ENCODE measurements at regions not wholly inside any gene's neighbourhood (a gene's known extent, or its start where the extent isn't known, plus 50 kb on each side); places are given as distances from the start of the nearest gene placed in this dataset.
A peak's percentile ranks its signal among the peaks of the same experiment; 100 is the strongest.
"Not testable (repeated sequence)": the region's sequence is repeated elsewhere in the genome, so short reads cannot be mapped to it uniquely, and the experiment has no call there.

DNA sequence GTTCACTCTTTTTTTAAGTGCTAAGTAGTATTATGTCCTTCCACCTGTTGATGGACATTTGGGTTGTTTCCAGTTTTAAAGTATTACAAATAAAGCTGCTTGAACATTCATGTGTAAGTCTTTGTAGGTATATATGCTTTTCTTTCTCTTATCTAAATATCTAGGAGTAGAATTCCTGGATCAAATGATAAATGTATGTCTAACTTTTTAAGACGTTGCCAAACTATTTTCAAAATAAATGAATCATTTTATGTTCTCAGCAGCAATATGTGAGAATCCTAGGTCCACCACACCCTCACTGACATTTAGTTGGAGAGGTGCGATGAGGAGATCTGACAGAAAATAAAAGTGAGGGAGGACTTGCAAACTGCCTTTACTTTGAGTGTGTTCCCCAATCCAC lies 291.7 kb upstream of the UGT8 start:
- DNase-seq: no peak

DNA sequence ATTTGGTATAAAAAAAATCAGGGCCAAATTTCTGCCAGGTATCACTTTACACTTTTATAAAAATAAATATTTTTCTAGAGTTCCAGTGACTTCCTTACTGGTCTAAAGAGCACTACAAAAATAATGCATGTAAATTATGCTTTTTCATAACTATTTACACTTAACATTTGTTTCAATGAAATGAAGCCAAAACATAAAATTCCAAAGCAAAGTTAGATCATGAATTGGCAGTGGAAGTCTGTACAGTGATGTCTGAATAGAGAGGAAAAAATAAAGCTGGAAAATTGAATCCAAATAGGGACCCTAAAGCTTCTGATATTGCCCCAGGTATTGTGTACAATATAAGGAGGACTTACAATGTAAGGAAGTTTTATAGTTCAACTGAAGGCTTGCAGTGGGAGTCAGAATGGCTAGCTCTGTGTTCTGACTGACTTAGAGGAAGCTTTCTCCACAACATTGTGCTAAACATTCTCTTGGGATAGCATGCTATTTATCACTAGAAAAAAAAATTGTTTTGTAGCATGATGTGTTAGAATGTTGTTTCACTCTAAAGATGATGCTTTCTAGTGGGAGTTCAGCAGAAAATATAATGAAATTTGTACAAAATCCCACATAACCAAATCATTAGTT lies 288.2 kb upstream of the UGT8 start:
- no peak for DNase-seq

DNA sequence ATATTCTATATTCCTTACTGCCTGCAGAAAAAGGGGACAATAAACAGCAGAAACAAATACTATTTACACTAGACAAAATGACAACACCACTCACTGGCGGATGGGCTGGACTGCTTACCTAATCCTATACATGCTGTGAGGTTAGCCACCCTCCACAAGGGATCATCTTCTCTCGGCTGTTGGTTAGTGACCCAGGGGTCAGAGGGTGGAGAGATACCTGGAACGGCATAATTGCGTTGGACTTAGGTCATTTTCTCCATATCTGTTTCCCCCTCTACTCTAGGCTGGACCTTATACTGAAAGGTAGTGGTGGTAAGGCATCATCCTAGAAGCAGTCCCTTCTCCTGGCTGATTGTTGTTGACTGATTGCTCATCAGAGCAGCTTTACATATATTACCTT lies 286.8 kb upstream of the UGT8 start:
- DNase-seq: no peak

DNA sequence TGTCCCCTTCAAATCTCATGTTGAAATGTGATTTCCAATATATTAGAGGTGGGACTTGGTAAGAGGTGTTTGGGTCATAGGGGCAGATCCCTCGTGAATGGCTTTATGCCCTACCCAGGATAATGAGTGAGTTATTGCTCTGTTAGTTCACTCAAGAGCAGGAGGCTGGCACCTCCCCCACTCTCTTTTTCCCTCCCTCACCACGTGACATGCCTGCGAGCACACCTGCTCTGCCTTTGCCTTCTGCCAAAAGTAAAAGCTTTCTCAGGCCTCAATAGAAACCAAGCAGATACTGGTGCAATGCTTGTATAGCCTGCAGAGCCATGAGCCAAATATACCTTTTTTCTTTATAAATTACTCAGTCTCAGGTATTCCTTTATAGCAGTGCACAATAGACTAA lies 286.3 kb upstream of the UGT8 start:
- DNase-seq: peak in 1 of 2 experiments; percentile 6

DNA sequence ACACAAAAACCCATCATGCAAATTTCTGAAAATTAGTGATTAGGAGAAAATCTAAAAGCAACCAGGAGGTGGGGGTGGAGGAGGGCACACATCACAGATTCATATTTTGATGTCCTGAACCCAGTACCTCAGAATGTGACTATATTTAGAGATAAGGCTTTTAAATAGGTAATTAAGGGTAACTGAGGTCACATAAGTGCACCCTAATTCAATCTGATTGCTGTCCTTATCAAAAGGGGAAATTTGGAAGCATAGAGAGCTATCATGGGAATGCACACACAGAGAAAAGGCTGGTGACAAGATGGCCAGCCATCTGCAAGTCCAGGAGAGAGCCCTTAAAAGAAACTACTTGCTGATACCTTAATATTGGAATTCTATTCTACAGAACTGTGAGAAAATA lies 281.8 kb upstream of the UGT8 start:
- no peak for DNase-seq

DNA sequence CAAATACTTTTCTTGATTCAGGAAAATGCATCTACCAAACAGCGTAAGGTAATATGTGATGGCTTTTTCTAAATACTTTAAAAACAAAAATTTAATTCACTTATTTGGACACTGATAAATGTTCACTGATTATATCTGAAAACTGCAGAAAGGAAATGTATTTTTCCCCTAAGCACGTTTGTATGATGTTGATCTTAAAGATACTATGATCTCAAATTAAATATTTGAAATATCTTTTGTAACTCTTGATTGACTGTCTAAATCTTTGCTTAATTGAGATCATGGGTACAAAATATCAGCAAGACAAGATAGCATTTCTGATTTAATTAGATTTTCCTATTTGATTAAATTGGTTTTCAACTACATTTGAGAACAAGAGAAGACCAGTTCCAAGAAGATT lies 281.0 kb upstream of the UGT8 start:
- DNase-seq: no peak

DNA sequence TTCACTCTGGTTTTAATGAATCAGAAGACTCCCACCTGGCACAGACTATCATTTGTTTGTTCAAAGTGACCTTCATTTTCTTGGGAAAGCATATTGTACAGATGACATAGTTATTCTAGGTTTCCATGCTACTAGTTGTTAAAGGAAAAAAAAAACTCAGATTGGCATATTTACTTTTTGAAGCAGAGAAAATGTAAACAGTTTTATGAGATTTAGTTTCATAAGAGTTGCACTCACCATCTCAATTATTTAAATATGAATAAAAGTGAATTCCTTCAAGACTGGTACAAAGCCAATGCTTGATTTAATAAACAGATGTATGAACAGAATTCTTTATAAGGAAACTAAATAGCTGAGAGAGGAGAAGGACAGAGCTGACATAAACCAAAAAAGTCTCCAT lies 280.3 kb upstream of the UGT8 start:
- no peak for DNase-seq

DNA sequence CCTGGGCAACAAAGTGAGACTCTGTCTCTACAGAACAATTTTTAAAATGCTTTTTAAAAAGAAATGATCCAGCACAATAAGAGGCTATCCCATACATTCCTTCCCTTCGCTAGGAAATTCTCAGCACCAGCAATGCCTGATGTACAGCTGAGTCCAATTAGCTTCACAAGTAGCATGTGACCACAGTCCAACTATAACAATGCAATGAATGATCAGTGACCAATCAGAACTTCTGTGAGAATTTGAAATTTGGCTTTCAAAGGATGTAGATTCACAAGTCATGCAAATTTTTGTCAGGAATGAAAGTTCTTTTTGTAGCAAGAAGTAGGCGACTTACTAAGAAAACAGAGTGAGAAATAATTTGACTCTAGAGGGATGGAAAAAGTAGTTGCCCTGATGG lies 278.5 kb upstream of the UGT8 start:
- DNase-seq: no peak

DNA sequence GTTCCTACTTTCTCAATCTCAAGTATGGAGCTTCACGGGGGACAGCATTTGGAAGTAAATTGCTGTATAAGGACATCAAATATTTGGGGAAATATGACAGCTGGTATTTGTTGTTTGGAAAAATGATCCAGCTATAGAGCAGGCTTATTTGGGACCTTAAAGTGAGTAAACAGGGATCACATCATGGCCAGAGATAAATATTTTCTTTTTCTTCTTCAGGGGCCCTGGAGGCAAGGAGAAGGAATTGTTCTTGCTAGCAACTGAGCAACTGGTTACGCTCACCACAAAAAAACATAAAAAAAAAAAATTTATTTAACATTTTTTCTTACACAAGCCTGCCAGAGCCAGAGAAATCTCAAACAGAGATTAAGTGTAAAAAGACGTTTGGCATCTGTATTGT lies 277.2 kb upstream of the UGT8 start:
- DNase-seq: no peak

DNA sequence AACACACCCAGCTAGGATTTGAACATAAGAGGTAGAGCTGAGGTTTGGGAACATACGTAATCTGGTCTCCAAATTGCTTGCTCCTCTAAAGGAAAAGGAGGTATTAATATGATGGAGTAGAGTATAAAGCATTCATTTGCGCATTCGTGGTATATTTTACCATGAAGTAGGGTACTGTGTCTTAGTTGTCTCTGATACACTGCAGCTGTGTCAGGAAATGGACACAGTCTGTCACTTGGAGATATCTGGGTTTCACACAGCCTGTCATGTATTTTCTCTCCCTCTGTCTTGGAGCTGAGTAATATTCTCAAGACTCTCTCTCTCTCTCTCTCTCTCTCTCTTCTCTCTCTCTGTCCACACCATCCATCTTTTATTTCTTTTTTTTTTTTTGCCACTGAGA lies 274.8 kb upstream of the UGT8 start:
- DNase-seq: no peak

DNA sequence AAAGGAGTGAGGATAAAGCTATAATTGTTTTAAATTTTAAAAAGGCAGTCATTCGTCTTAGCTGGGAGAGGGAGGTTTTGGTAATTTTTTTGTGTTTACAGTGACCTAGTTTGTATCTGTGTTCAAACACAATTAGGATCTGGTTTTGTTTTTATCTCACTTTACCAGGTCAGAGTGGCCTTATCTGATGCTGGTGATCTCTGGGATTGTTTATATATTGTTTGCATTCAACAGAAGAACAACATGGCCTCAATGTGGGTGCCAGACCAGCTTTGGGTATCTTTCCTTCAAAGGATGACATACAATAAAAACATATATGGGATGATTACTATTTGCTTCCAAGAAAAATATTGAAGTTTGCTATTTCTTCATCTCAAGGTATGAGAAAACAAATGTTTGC lies 272.2 kb upstream of the UGT8 start:
- peak in 1 of 2 experiments; percentile 2 for DNase-seq

DNA sequence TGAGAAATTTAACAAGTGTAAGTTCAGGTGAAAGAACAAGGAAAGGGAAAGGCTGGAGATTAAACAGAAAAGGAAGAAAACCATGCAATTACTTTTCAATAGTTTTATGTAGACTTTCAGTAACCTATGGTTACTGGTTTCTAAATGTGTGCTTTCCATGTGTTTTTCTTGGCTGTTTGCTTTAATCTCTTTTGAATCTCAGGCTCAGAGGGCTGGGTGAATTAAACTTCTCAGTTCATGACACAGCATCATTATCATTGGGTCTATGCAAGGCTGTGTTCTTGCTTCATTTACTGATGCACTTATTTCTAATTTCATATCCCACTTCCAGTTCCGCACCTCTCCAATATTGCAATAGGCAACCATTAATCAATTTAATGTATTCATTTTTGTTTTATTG lies 266.5 kb upstream of the UGT8 start:
- DNase-seq: no peak

DNA sequence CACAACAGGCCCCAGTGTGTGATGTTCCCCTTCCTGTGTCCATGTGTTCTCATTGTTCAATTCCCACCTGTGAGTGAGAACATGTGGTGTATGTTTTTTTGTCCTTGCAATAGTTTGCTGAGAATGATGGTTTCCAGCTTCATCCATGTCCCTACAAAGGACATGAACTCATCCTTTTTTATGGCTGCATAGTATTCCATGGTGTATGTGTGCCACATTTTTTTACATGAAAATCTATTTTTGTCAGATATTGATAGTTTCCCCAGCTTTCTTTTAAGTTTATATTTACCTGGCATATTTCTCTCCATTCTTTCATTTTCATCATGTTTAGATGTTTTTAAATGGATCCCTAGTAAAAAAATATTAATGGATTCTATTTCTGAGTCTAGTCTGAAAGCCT lies 264.2 kb upstream of the UGT8 start:
- DNase-seq: not testable (repeated sequence)

DNA sequence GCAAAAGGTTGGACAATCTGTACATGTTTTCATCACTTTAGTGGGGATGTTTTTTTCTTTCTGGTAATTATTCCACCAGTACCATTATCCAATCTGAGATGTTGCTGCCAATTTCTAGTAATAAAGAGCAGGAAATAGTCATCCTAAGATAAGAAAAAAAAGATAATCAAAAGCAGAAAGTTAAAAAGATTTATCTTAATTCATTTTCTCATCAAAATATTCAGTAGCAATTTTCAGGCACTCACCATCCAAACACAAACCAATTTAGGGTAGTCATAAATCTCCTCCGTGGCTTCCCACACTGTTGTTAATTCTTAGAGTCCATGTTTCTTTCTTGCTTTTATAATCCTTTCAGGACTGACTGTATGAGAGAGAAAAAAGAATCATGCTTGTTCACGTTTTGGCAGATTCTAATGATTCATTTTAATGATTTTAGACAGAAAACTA lies 263.7 kb upstream of the UGT8 start:
- DNase-seq: no peak

DNA sequence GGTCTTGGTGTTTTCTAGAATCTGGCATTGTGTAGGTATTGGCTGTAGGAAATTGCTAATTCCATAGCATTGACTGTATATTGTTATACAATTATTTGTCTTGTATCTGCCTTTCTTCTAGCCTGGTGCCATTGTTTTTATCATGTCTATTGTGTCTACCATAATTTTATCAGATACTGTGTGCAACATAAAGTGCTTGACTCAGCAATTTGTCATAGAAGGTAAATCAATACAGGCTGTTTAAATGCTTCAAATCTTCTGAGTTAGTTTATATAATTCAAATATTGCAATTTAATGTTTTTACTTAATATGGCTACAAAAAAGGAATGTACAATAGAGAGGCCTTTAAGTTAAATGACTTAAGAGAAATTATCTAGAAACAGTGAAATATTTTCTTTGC lies 263.3 kb upstream of the UGT8 start:
- DNase-seq: no peak

DNA sequence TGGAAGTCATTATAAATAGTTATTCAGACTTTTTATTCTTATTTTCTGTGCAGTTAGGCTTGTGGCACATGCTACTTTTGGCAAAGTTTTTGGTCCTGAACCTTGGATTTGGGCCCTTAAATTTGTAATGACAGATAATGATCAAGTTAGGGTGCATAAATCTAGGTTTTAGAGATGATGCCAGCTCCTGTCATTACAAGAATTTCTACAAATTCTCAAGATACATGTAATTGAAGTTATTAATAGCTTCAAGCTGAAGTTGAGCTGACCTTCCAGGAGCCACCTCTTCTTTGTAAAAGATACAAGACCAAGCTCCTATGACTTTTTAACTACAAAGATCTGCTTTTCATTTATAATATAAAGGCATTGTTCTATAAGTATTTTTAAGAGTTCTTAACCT lies 255.6 kb upstream of the UGT8 start:
- DNase-seq: no peak

DNA sequence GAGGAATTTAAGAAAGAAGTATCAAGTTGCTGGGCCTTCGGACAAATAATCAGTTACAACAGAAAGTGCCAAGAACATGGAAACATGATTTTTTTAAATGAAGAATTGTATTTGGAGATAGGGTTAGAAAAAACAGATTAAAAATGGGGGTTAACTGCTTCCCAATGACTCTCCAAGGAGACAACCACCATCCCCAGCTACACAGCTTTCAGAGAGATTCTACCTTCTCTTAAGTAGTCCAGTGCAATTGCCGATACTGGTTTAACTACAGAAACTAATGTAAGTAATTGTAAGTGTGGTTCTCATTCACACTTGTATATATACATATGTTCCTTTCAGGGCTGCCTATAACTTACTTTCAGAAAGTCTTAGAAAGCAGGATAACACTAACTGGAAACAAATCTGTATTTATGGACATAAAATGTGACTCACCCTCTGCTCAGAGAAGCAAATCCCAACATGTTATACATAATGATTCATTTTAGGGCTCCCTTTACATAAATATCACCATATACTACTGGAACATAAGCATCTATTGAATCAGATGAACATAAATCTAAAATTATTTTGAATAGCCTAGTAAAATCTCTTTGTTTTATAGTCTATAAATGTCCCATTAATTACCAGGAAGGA lies 248.9 kb upstream of the UGT8 start:
- DNase-seq: no peak

DNA sequence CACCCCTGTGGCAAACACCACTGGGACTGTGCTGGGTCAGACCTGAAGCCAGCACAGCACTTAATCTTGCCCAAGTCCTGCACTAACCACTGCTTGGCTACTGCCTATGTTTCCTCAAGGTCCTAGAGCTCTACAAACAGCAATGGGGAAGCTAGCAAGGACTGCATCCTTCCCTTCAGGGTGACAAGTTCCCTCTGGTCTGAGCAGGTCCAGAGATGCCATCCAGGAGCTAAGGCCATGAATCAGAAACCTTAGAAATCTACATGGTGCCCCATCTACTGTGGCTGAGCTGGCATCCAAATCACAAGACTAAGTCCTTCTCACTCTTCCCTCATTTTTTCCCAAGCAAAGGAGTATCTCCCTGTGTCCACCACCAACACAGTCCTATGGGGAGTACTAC lies 239.7 kb upstream of the UGT8 start:
- no peak for DNase-seq

DNA sequence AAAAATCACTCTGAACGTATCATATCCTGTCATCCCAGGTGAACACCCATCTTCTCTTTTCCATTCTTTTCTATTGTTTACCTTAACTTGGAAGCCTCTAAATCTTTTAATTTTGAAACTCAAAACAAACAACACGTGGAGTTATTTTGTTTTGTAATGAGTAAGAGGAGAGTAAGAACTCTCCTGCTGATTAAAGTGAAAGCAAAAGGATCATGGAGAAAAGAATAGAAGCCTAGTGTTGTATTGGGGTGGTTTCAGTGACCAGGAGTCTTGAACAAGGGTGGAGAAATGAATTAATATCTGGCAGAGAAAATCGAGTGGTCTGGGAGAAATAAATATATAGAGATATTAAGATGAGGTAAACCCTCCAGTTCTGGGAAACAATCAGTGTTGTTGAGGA lies 237.4 kb upstream of the UGT8 start:
- DNase-seq: no peak

DNA sequence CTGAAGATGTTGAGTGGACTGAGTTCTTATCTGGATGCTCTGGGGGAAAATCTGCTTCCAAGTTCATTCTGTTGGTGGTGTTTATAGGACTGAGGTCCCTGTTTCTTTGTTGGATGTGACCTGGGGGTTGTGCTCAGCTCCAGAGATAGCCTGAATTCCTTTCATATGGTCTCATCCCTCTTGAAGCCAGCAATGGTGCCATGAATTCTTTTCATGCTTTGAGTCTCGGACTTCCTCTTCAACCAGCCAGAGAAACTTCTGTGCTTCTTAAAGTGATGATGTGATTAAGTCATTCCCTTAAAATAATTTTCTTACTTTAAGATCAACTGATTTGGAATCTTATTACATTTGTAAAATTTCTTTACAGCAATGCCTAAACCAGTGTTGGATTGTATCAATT lies 233.8 kb upstream of the UGT8 start:
- no peak for DNase-seq

DNA sequence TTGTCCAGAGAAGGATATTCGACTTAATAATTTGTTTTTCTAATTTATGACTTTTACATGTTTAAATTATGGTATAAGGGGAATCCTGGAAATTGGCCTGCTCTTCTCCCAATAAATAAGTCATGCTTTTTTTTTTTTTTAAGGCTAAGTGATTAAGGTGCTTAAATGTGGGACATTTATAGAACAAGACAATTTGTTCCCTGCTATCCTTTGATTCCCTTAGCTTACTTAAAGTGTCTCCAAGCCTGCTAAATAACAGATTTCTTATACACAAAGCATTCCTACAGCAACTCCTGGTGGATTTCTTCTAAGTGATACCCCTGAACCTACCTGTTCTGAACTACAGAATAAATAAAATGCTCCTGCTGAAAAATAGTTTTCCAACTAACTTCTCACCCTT lies 233.0 kb upstream of the UGT8 start:
- DNase-seq: no peak

DNA sequence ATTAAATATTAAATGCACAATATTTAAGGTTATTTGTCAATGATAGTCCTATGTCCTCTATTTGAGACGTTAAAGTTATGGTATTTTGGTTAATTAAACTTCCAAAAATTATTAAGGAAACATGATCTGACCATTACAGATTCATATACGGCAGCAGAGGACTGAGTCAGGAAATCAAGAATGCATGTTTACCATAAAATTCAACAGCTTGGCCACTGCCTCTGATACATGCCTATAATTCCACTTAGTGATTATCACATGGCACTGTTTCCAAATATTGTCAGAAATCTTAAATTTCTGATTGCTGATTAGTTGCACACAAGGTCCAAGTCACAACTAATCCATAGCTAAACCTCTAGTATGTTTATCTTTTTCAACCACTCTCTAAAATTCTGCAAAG lies 232.2 kb upstream of the UGT8 start:
- no peak for DNase-seq

DNA sequence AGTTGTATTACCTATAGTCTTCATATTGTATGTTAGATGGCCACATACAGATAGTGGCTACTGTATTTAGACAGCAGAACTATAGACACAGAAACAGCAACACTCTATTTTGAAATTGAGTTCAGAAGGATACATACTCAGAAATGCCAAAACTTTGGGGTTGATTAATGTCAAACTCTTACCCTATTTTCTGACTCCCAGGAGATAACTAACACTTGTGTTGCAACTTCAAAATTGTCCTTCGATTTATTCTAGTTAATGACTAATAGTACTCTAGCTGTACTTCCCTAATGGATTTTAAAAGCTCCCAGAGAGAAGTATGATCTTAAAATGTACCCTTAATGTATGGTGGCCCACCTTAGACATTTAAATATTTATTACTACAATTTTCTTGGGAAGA lies 229.9 kb upstream of the UGT8 start:
- DNase-seq: no peak

DNA sequence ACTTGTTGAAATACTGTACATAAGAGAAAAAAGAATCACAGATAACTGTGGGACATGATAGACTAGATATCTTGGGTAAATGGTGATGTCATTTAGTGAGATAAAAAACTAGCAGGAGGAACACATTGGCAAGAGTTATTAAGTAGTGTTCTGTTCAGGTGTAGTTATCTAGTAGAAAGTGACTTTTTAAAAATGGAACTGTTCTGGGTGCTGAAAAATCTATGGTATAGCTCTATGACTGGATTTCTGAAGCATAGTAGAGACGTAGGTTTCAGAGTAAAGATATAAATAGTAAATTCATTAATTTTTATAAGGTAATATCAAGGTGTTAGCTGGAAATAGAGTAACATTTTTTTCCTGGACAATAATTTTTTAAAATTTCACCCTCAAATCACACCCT lies 225.1 kb upstream of the UGT8 start:
- no peak for DNase-seq

DNA sequence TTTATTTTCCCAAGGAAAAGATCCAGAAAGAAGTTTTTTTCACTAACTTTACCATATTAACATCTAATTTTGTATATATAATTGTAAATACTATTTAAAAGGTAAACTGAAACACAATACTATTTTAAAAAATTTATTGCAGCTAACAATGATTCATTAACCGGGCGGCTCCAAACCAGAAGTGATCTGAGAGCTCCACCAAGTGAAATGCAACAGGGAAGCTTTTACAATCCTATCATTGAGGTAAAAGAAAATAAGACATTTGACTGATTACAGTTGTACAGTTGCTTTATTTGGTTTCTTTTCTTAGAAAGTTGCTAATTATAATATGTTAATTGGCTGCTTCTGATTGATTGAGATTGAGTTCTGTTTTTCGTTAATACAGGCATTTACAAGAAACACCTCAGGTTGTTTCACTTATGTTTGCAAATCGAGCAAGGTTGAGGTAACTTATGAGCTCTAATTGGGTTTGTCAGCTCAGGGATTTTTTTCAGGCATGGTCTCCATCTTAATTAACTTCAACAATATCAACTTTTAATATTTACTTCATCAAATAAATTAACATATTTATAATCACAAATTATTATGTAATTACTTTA lies 220.2 kb upstream of the UGT8 start:
- peak in 1 of 2 experiments; percentile 41 for DNase-seq

Measured in NCI-H526 (cell line).